Endothelial cell of umbilical vein (primary cell): ENCODE measurements at regions not wholly inside any gene's neighbourhood (a gene's known extent, or its start where the extent isn't known, plus 50 kb on each side); places are given as distances from the start of the nearest gene placed in this dataset.

ENCODE experiments used
- POLR2AphosphoS5 ChIP-seq: IDR thresholded peaks from 2 replicates; pipeline ENCODE4 v1.6.1; 2012; ENCODE audit warnings: low read depth, mild to moderate bottlenecking, control low read depth, low read length, moderate library complexity; ENCODE audit not compliant: insufficient read depth
- TF ChIP-seq, protein P1 (sequence below), 2 donors: IDR thresholded peaks; 1 replicate in 1 of 2; 2 replicates in 1 of 2; pipeline ENCODE4 v1.5.1; 2011; ENCODE audit warnings: low read length in 2 of 2, mild to moderate bottlenecking in 2 of 2, moderate library complexity in 2 of 2, control low read depth in 1 of 2, inconsistent platforms in 1 of 2, low read depth in 1 of 2; ENCODE audit not compliant: insufficient read depth in 1 of 2; ENCODE audit errors: extremely low read depth in 1 of 2

DNA sequence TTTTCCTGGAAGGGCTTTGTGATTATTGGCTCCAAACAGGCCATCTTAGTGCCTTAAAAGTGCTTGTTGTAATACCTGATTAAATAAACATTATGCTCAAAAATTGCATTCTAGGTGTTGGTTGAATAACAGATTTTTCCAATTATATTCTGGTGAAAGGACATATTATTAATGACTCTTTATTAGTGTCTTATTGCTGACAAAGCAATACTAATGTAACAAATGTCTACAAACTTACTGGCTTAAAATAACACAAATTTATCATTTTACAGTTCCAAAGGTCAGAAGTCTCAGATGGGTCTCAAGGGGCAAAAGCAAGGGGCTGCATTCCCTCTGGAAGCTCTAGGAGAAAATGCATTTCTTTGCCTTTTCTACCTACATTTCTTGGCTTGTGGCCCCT is 86.9 kb upstream of the CPM start:
- TF ChIP-seq POLR2AphosphoS5: no peak
- TF ChIP-seq, protein P1, sequence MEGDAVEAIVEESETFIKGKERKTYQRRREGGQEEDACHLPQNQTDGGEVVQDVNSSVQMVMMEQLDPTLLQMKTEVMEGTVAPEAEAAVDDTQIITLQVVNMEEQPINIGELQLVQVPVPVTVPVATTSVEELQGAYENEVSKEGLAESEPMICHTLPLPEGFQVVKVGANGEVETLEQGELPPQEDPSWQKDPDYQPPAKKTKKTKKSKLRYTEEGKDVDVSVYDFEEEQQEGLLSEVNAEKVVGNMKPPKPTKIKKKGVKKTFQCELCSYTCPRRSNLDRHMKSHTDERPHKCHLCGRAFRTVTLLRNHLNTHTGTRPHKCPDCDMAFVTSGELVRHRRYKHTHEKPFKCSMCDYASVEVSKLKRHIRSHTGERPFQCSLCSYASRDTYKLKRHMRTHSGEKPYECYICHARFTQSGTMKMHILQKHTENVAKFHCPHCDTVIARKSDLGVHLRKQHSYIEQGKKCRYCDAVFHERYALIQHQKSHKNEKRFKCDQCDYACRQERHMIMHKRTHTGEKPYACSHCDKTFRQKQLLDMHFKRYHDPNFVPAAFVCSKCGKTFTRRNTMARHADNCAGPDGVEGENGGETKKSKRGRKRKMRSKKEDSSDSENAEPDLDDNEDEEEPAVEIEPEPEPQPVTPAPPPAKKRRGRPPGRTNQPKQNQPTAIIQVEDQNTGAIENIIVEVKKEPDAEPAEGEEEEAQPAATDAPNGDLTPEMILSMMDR (IDR thresholded peaks at IDR 0.05; ENCODE audit: extremely low read depth in 1 of 2, insufficient read depth in 1 of 2, low read depth in 1 of 2, low read length in 2 of 2): no peak
